Muscle of leg (tissue), 3 donors: ENCODE measurements at regions not wholly inside any gene's neighbourhood (a gene's known extent, or its start where the extent isn't known, plus 50 kb on each side); places are given as distances from the start of the nearest gene placed in this dataset.
"Not testable (repeated sequence)": the region's sequence is repeated elsewhere in the genome, so short reads cannot be mapped to it uniquely, and the experiment has no call there.

ENCODE experiments used
- DNase-seq: peaks from one replicate; pipeline ENCODE4 v3.0.0; 2013
- H3K27ac ChIP-seq: one replicate; pipeline ENCODE4 v1.5.1; 2013; ENCODE audit warnings: mild to moderate bottlenecking, low read length, control low read depth
- H3K27me3 ChIP-seq: one replicate; pipeline ENCODE4 v1.6.1; 2013; ENCODE audit warnings: low read length; ENCODE audit not compliant: control insufficient read depth, insufficient read depth
- H3K36me3 ChIP-seq: one replicate; pipeline ENCODE4 v1.6.1; 2013; ENCODE audit warnings: low read length; ENCODE audit not compliant: control insufficient read depth, insufficient read depth
- H3K4me1 ChIP-seq: one replicate; pipeline ENCODE4 v1.6.1; 2013; ENCODE audit warnings: low read length; ENCODE audit not compliant: control insufficient read depth, insufficient read depth
- H3K4me3 ChIP-seq: one replicate; pipeline ENCODE4 v1.5.1; 2013; ENCODE audit warnings: low read length, control low read depth
- H3K9me3 ChIP-seq: replicated peaks from 2 replicates; pipeline ENCODE4 v1.6.1; 2013; ENCODE audit warnings: low read depth, low read length; ENCODE audit not compliant: control insufficient read depth
- WGBS: methylation state at CpG from one replicate; pipeline ENCODE4 v1.1.5; 2013; ENCODE audit warnings: missing lambda C conversion rate; ENCODE audit not compliant: insufficient coverage; 5-methylcytosine and 5-hydroxymethylcytosine counted together

DNA sequence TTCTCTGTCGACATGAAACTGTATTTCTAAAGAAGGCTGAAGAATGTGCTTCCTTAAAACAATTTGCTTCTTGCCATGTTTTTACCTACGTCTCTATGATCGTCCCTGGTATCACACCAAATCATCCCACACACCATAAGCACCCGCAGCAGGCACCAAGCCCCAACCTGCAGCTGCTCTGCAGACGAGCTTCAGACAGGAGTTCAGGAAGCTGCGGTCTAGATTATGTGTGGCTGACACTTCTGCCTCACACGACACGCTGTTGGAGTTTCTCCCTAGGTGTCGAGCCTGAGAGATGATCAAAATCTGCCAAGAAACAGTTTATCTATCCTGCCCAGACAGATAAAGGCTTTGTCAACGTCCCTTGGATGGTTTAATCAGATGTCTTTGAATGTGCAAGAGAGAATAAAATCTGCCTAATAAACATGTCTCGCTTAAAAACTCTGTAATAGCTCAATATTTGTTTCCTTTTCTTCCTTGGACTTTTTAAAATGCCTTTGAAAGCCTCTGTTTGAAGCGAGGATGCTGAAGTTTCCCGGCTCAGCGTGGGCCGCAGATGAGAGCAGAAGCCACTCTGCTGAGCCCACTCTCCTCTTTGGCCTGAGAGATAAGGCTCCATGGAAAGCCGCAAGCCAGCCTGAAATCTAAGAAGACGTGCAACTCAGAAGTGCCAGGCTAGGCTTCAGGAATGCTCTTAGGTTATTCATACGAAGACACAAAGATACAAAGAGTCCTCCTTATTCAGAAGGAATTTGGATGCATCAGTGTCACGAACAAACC lies 158.3 kb upstream of the PFKP start:
- H3K27me3 ChIP-seq = peaks cover 2% of the 10 kb centered on the region
- DNase-seq = no peak

DNA sequence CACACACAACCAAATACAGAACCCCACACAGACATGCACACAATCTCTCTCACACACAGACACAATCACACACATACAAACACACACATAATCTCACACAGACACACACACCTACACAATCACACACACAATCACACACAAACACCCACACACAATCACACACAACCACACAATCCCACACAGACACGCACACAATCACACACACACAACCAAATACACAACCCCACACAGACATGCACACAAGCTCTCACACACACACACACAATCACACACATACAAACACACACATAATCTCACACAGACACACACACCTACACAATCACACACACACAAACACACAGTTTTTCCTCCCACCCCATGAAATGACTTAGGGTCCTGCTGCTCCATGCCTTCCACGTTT lies 160.4 kb upstream of the PFKP start:
- DNase-seq = no peak
- Histone ChIP-seq H3K27me3 (no peaks in the 10 kb centered on the region), H3K4me3 (no peak overlapping the region), H3K9me3 (no peaks in the 10 kb centered on the region), H3K27ac (no peak overlapping the region), H3K4me1 (peaks cover 6% of the 10 kb centered on the region), H3K36me3 (no peaks in the 10 kb centered on the region)
- 100% methylated on average over 2 of the region's 2 CpGs for WGBS

More for the DNA sequence above, 158.3 kb upstream of the PFKP start:
- WGBS = 82% methylated on average over 15 of the region's 19 CpGs
- Histone ChIP-seq H3K4me1 (peaks cover 6% of the 10 kb centered on the region), H3K4me3 (no peak overlapping the region), H3K9me3 (no peaks in the 10 kb centered on the region), H3K36me3 (no peaks in the 10 kb centered on the region), H3K27ac (no peak overlapping the region)

DNA sequence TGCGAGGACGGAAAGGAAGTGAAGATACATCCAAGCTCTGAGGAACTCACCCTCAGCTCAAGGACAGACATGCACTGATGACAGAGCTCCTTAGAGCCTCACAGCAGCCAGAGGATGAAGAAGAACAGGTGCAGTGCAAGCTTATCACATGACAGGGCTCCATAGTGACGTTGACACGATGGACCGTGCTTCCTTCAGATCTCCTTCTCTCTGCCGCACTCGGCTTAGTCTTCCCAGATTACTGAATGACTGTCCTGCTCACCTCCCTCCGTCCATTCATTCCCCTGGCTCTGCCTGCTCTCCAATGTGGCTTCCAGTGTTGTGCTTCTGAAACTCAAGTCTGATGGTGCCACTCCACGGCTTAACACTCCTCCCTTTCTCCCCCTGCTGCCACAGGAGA lies 161.5 kb upstream of the PFKP start:
- Histone ChIP-seq H3K27ac (no peak overlapping the region), H3K27me3 (no peaks in the 10 kb centered on the region), H3K4me1 (peaks cover 6% of the 10 kb centered on the region), H3K4me3 (no peak overlapping the region), H3K36me3 (no peaks in the 10 kb centered on the region), H3K9me3 (no peaks in the 10 kb centered on the region)
- peak; percentile 32 for DNase-seq
- WGBS = 67% methylated on average over 8 of the region's 9 CpGs

DNA sequence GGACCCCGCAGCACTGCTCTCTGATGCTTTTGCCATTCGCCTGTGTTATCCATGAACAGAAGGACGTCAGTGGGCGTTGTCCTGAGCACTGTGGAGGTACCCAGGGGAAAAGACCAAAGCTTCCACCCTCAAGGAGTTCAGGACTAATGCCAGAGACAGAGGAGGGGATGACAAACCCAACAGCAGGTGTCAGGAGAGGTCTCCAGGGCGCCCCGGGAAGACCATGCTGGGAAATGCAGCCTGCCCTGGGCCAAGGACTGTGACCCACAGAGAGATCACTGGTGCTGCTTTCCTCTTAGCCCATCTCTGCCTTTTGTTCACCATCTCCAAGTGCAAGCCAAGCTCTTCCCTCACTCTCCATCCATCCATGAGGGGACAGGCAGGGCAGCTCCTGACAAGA lies 166.8 kb upstream of the PFKP start:
- Histone ChIP-seq H3K36me3 (no peaks in the 10 kb centered on the region), H3K9me3 (no peaks in the 10 kb centered on the region), H3K27me3 (no peaks in the 10 kb centered on the region), H3K4me3 (no peak overlapping the region), H3K4me1 (no peaks in the 10 kb centered on the region), H3K27ac (no peak overlapping the region)
- WGBS = 77% methylated on average over 6 of the region's 6 CpGs
- no peak for DNase-seq

DNA sequence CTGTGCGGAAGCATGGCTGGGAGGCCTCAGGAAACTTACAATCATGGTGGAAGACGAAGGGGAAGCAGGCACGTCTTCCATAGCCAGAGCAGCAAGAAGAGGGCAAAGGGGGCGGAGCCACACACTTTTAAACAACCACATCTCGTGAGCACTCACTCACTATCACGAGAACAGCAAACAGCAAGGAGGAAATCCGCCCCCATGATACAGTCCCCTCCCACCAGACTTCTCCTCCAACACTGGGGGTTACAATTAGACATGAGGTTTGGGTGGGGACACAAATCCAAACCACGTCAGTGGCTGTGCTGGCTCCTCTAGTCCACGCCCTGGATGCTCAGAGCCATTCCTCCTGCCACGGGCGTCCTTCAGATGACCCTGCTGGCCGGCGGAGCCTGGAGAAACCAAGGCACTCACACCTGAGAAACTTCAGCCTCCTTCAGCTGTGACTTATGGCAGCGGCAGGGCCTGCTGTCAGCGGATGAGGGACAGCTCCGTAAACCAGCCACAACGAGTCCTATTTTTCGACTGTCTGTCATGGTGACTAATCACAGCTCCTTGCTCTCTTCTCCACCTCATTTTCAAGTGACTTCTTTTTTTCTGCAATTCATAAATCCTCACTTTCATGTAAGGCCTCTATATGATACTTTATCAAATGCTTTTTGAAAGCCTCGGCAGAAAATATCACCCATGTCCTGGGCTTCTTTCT lies 167.9 kb upstream of the PFKP start:
- no peak overlapping the region for H3K4me3 ChIP-seq
- H3K9me3 ChIP-seq = no peaks in the 10 kb centered on the region
- no peaks in the 10 kb centered on the region for H3K27me3 ChIP-seq
- no peaks in the 10 kb centered on the region for H3K4me1 ChIP-seq
- no peak overlapping the region for H3K27ac ChIP-seq
- DNase-seq = no peak
- no peaks in the 10 kb centered on the region for H3K36me3 ChIP-seq
- WGBS = 82% methylated on average over 14 of the region's 19 CpGs

DNA sequence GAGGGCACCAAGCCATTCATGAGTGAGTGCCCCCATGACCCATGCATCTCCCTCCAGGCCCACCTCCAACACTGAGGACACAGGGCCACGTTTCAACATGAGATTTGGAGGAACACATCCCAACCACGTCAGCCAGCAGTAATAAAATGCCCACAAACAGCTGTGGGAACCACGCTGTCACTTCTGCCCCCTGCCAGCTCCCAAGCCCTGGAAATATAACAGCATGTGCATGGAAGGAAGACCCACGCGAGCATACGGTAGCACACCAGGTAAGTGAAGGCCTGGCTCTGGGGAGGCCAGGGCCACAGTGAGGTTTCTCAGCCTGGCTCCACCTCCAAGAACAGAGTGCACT lies 168.9 kb upstream of the PFKP start:
- no peaks in the 10 kb centered on the region for H3K36me3 ChIP-seq
- H3K4me1 ChIP-seq = no peaks in the 10 kb centered on the region
- DNase-seq = no peak
- no peaks in the 10 kb centered on the region for H3K27me3 ChIP-seq
- 85% methylated on average over 6 of the region's 6 CpGs for WGBS
- H3K9me3 ChIP-seq = no peaks in the 10 kb centered on the region
- H3K27ac ChIP-seq = no peak overlapping the region
- no peak overlapping the region for H3K4me3 ChIP-seq

DNA sequence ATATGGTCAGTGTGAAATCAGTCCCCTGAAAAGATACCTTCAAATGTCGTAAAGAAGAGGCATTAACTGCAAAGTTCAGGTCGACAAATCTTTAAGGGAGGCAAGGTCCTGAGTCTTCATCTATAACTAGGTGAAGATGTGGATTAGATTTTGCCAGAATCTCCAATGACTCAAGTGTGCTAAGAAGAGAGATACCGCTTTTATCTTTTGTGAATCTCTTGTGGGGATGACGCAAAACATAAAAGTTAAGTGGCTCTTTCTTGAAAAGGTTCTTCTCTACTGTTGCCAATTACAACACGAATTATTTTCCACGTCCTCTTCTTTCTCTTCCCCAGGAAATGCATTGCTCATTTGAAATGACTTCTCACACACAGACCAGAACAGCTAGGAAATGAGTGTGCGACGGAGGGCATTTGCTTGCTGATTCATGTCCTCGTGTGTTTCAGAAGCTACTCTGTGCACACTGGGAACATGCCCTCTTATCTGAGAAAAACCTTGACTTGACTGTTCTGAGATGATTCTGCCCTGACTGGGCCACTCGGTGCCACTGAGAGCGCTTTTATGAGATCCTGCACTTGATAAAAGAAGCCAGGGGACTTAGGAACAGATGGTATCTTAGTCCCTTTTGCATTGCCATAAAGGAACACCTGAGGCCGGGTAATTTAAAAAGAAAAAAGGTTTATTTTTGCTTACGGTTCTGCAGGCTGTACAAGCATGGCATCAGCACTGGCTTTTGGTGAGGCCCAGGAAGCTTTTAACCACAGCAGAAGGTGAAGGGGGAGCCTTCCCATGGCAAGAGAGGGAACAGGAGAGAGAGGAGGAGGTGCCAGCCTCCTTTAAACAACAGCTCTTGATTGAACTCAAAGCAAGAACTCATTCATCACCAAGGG lies 169.5 kb upstream of the PFKP start:
- H3K9me3 ChIP-seq = no peaks in the 10 kb centered on the region
- H3K27me3 ChIP-seq = no peaks in the 10 kb centered on the region
- WGBS = 54% methylated on average over 9 of the region's 13 CpGs
- H3K27ac ChIP-seq = no peak overlapping the region
- no peaks in the 10 kb centered on the region for H3K4me1 ChIP-seq
- no peak for DNase-seq
- no peaks in the 10 kb centered on the region for H3K36me3 ChIP-seq
- H3K4me3 ChIP-seq = no peak overlapping the region

DNA sequence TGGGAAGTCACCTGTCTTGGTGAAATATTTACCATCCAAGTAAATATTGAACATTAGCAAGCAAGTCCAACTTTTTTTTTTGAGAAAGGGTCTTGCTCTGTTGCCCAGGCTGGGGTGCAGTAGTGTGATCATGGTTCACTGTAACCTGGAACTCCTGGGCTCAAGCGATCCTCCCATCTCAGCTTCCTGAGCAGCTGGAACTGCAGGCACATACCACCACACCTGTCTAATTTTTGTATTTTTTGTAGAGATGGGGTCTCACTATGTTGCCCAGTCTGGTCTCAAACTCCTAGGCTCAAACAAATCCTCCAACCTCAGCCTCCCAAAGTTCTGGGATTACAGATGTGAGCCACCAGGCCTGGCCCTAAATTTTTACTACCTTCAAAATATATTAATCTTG lies 171.0 kb upstream of the PFKP start:
- not testable (repeated sequence) for DNase-seq, H3K27me3 ChIP-seq, H3K27ac ChIP-seq, H3K9me3 ChIP-seq, H3K4me1 ChIP-seq, H3K4me3 ChIP-seq, H3K36me3 ChIP-seq
- WGBS = no CpG with 5 or more reads among the region's 1 CpG

DNA sequence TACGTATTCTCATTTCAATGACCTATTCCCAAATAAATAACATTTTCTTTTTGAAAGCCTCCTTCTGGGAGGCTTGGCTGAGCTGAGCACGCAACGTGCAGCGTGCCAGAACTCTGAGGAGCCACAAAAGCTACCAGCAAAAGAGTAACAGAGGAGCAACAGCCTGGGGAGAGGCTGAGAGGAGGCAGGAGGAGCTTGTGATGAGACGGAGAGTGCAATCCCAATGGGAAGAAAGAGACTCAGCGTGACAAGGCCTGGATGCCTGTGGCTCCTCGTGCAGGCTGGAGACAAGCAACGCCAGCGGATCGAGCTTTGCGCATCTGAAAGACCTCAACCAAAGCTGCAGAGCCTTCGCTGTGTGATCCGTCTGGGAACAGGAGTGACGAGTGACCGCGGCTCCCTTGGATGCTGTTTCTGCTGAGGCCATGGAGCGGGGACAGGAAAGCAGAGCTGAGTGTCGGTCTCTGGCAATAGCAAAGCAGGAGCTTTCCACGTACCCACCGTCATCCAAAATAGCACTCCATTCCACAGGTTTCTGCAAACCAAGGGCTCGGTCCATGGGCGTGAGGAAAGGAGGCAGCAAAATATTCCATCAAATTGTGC lies 171.7 kb upstream of the PFKP start:
- Histone ChIP-seq H3K4me3 (no peak overlapping the region), H3K36me3 (no peaks in the 10 kb centered on the region), H3K4me1 (no peaks in the 10 kb centered on the region), H3K9me3 (no peaks in the 10 kb centered on the region), H3K27me3 (no peaks in the 10 kb centered on the region), H3K27ac (no peak overlapping the region)
- WGBS = 45% methylated on average over 17 of the region's 22 CpGs
- DNase-seq = peak; percentile 20

DNA sequence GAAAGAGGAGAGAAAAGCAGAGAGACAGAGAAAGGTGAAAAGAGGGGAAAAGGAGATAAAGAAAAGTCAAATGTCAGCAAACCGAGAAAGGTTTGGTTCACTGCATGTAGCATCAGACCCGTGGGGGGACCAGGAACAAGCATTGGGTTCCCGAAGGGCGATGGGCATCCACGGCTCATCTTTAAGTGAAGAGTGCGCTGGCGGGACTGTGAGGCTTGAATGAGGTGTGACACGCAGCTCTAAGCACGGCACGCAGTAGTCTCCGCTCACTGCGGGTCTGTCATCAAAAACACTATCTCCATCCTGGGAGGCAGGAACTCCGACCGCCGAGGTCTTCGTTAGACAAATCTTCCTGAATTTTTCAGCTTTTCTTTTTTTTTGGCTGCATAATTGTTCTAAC lies 173.4 kb upstream of the PFKP start:
- WGBS = 93% methylated on average over 8 of the region's 16 CpGs
- Histone ChIP-seq H3K4me3 (no peak overlapping the region), H3K27me3 (no peaks in the 10 kb centered on the region), H3K27ac (no peak overlapping the region), H3K4me1 (no peaks in the 10 kb centered on the region), H3K36me3 (no peaks in the 10 kb centered on the region), H3K9me3 (no peaks in the 10 kb centered on the region)
- DNase-seq = no peak
